Lower leg skin (tissue), 3 donors: ENCODE measurements at regions not wholly inside any gene's neighbourhood (a gene's known extent, or its start where the extent isn't known, plus 50 kb on each side); places are given as distances from the start of the nearest gene placed in this dataset.

ENCODE experiments used
- CTCF ChIP-seq, 3 donors: fragments of 450-650 bp; IDR thresholded peaks; one replicate each; pipeline ENCODE4 v1.5.1; 2016; ENCODE audit warnings: antibody characterized with exemption in 3 of 3, mild to moderate bottlenecking in 3 of 3, moderate library complexity in 2 of 3
- POLR2A ChIP-seq, 2 donors: fragments of 450-650 bp; IDR thresholded peaks; one replicate each; pipeline ENCODE4 v1.6.1; 2016 to 2017; ENCODE audit warnings: antibody characterized with exemption in 2 of 2, mild to moderate bottlenecking in 1 of 2, moderate library complexity in 1 of 2

GRCh38 chr6:14498748-14499147, 381.2 kb downstream of the CD83 start:
- TF ChIP-seq CTCF (IDR thresholded peaks at IDR 0.05), result no peak
- TF ChIP-seq POLR2A (IDR thresholded peaks at IDR 0.05), result no peak
